Ishikawa (cell line): ENCODE measurements at regions not wholly inside any gene's neighbourhood (a gene's known extent, or its start where the extent isn't known, plus 50 kb on each side); places are given as distances from the start of the nearest gene placed in this dataset.

Experiments used
- CREB1 ChIP-seq: IDR thresholded peaks from 2 replicates; pipeline ENCODE4 v1.6.1; 2012; ENCODE audit warnings: low read depth
- EP300 ChIP-seq: IDR thresholded peaks from 2 replicates; pipeline ENCODE4 v1.6.1; 2012; ENCODE audit warnings: borderline replicate concordance
- NFIC ChIP-seq: IDR thresholded peaks from 2 replicates; pipeline ENCODE4 v1.6.1; 2012
- RAD21 ChIP-seq: IDR thresholded peaks from 2 replicates; pipeline ENCODE4 v1.6.1; 2012; ENCODE audit warnings: low read depth
- TAF1 ChIP-seq: IDR thresholded peaks from 2 replicates; pipeline ENCODE4 v1.6.1; 2012; ENCODE audit warnings: low read depth, mild to moderate bottlenecking
- YY1 ChIP-seq: IDR thresholded peaks from 2 replicates; pipeline ENCODE4 v1.6.1; 2012; ENCODE audit warnings: low read depth

DNA sequence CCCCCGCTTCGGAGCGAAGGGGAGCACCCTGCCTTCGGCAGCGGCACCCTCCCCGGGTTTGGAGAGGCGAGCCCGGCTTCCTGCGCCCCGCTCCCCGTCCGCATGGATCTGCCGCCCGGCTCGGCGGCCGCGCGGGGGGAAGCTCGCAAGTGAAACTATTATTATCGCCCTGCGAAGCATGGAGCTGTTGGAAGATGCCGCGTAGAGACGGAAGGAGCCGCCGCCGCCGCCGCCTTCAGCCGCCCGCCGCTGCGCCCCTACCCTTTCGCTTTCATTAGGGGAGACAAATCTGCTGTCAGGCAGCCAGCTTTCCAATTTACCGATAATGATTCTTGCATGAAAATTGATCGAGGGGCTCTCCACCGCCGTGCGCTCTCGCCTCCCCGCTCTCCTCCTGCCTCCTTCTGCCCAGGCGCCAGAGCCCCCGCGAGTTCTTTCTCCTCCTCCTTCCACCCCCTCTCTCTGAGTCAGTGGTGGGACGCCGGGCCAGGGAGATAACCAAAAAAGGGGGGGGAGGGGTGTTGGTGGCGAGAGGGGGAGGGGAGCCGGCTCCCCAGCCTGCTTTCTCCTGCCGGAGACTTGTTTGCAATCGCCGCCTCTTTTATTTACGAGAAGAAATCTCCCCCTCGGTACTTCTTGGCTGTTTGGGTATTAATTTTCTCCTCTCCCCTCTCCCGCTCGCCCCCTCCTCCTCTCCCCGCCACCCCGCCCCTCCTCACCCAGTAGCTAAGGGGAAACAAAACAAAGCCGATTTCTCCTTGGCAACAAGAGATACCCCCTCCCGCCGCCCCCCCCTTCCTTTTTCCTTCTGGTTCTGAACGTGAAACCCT lies 58.0 kb upstream of the GSE1 start:
- no peak for TF ChIP-seq RAD21
- TF ChIP-seq TAF1: no peak
- TF ChIP-seq YY1: no peak
- TF ChIP-seq NFIC: no peak
- TF ChIP-seq EP300: no peak
- no peak for TF ChIP-seq CREB1
